Naive thymus-derived CD8-positive, alpha-beta T cell (primary cell): ENCODE measurements at regions not wholly inside any gene's neighbourhood (a gene's known extent, or its start where the extent isn't known, plus 50 kb on each side); places are given as distances from the start of the nearest gene placed in this dataset.

Experiments
- ATAC-seq, 2 donors: fragments of 150-1000 bp; cut with Tn5 transposase in 1 of 2; sonication (Bioruptor Pico), chemical (Tn5 transposase) in 1 of 2; 1 replicate in 1 of 2; 2 replicates in 1 of 2; pipeline ENCODE4 v1.10.0; 2021; ENCODE audit warnings: mild to moderate bottlenecking in 2 of 2, moderate library complexity in 2 of 2
- POLR2A ChIA-PET: fragments of 350-600 bp; sonication (Branson Sonifier 250); formaldehyde crosslinking; loops from one replicate; lab custom pipeline; 2021; ENCODE audit warnings: antibody characterized with exemption; lab: Charles Lee
- DNase-seq, 10 donors: peaks; one replicate each; pipeline versions ENCODE4 v3.0.0 to v3.0.0-alpha.2; 2020 to 2022
- H3K27ac Mint-ChIP-seq, 10 donors: one replicate each; pipeline ENCODE4 v1.8.0; 2020 to 2022; ENCODE audit warnings: mild to moderate bottlenecking in 10 of 10, mixed read lengths in 10 of 10, moderate library complexity in 4 of 10, inconsistent platforms in 1 of 10
- H3K27me3 Mint-ChIP-seq, 5 donors: one replicate each; pipeline ENCODE4 v1.8.0; 2021 to 2022; ENCODE audit warnings: mixed read lengths in 5 of 5
- H3K36me3 Mint-ChIP-seq, 3 donors: one replicate each; pipeline ENCODE4 v1.8.0; 2020 to 2022; ENCODE audit warnings: mixed read lengths in 3 of 3, mild to moderate bottlenecking in 2 of 3, inconsistent platforms in 1 of 3
- H3K4me1 Mint-ChIP-seq, 4 donors: one replicate each; pipeline ENCODE4 v1.8.0; 2021 to 2022; ENCODE audit warnings: mixed read lengths in 4 of 4
- H3K4me3 Mint-ChIP-seq, 10 donors: one replicate each; pipeline ENCODE4 v1.8.0; 2020 to 2022; ENCODE audit warnings: mild to moderate bottlenecking in 10 of 10, mixed read lengths in 10 of 10, moderate library complexity in 6 of 10, inconsistent platforms in 1 of 10
- H3K9me3 Mint-ChIP-seq, 9 donors: one replicate each; pipeline ENCODE4 v1.8.0; 2020 to 2022; ENCODE audit warnings: mixed read lengths in 9 of 9, mild to moderate bottlenecking in 3 of 9, inconsistent platforms in 1 of 9, moderate library complexity in 1 of 9

DNA sequence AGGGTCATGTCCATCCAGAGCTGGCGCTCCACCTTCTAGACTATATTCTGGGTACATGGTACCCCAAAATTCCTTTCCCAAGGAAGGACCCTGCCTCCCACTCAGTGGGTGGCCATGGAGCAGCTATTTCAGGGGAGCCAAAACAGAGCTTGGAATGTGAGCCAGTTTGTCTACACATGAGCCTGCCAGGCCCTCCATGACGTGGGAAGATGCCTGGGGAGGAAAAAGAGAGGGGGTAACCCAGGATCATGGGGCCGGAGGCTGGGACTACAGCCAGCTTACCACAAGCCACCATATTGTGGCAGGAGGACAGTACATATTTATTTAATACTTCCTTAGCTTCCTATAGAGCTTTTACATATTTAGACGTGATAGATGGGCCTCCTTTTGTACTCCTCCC lies 414.7 kb upstream of the TNP1 start:
- H3K4me3 Mint-ChIP-seq, result no peak overlapping the region
- H3K36me3 Mint-ChIP-seq, result no peaks in the 10 kb centered on the region
- ATAC-seq (no peak), DNase-seq (no peak)
- POLR2A ChIA-PET, result no interaction called here
- peaks cover 0 to 9% (median 4%) of the 10 kb centered on the region in 5 donors for H3K27me3 Mint-ChIP-seq
- no peaks in the 10 kb centered on the region for H3K4me1 Mint-ChIP-seq
- H3K9me3 Mint-ChIP-seq, result peaks cover 0 to 2% (median 0%) of the 10 kb centered on the region in 9 donors
- no peak overlapping the region for H3K27ac Mint-ChIP-seq

DNA sequence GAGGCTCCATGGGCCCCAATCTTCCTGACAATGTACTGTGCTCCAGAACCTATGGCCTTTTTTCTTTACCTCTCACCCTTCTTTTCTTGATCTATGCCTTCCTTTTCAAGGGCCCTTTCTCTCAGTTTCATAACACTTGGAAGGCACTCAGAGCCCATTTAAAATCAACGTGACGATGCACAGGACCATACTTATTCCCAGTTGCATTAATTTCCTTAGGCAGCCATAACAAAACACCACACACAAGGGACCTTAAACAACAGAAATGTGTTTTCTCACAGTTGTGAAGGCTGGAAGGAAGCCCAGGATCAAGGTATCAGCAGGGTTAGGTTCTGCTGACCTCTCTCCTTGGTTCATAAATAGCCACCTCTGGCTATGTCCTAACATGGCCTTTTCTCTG lies 414.0 kb upstream of the TNP1 start:
- ATAC-seq (no peak), DNase-seq (no peak)
- no peaks in the 10 kb centered on the region for H3K36me3 Mint-ChIP-seq
- no peak overlapping the region for H3K4me3 Mint-ChIP-seq
- peaks cover 0 to 14% (median 10%) of the 10 kb centered on the region in 5 donors for H3K27me3 Mint-ChIP-seq
- H3K27ac Mint-ChIP-seq, result no peak overlapping the region
- H3K4me1 Mint-ChIP-seq, result no peaks in the 10 kb centered on the region
- POLR2A ChIA-PET, result no interaction called here
- peaks cover 0 to 3% (median 0%) of the 10 kb centered on the region in 9 donors for H3K9me3 Mint-ChIP-seq

DNA sequence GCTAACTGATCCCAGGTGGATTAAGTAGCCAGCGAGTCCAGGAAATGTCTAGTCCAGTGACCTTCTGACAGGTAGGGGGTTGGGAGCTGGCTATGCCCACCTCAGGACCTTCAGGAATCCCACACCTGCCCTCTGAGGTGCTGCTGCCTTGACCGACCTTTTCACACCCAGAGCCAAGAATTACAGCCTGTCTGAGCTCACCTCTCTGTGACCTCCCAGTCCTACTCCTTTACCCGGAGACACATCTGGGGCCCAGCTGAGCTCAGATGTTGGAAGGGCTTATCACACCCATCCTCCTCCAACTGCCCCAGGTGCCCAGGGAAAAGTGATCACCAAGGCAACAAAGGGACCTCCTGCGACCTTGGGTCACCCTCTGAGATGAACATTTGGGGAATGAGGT lies 413.3 kb upstream of the TNP1 start:
- POLR2A ChIA-PET, result no interaction called here
- ATAC-seq (no peak), DNase-seq (no peak)
- Mint-ChIP-seq H3K36me3 (no peaks in the 10 kb centered on the region), H3K4me3 (no peak overlapping the region), H3K4me1 (no peaks in the 10 kb centered on the region), H3K27me3 (peaks cover 1 to 16% (median 13%) of the 10 kb centered on the region in 5 donors), H3K27ac (no peak overlapping the region), H3K9me3 (peaks cover 0 to 4% (median 0%) of the 10 kb centered on the region in 9 donors)

DNA sequence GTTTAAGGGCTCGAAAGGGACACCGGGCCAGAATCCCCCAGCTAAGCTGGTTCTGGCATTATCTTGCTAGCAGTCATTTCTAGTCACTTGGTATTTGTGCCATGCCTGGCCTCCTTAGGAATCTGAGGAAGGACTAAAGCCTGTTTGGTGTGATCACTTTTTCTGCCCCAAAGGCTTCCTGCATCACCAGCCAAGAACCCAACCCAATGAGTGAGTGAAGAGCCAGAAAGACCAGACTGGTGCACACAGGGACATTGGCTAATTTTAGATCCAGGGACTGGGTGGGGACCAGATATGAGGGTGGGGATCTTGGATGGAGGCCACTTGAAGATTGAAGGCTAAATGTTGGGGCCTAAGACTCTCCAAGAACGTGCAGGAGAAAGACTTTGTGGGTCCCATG lies 411.9 kb upstream of the TNP1 start:
- no peak for DNase-seq
- no peak overlapping the region for H3K27ac Mint-ChIP-seq
- H3K4me1 Mint-ChIP-seq, result no peaks in the 10 kb centered on the region
- H3K4me3 Mint-ChIP-seq, result no peak overlapping the region
- peaks cover 0 to 13% (median 4%) of the 10 kb centered on the region in 9 donors for H3K9me3 Mint-ChIP-seq
- ATAC-seq, result no peak
- POLR2A ChIA-PET, result no interaction called here
- peaks cover 4 to 16% (median 13%) of the 10 kb centered on the region in 5 donors for H3K27me3 Mint-ChIP-seq
- peaks cover 0 to 13% (median 2%) of the 10 kb centered on the region in 3 donors for H3K36me3 Mint-ChIP-seq

DNA sequence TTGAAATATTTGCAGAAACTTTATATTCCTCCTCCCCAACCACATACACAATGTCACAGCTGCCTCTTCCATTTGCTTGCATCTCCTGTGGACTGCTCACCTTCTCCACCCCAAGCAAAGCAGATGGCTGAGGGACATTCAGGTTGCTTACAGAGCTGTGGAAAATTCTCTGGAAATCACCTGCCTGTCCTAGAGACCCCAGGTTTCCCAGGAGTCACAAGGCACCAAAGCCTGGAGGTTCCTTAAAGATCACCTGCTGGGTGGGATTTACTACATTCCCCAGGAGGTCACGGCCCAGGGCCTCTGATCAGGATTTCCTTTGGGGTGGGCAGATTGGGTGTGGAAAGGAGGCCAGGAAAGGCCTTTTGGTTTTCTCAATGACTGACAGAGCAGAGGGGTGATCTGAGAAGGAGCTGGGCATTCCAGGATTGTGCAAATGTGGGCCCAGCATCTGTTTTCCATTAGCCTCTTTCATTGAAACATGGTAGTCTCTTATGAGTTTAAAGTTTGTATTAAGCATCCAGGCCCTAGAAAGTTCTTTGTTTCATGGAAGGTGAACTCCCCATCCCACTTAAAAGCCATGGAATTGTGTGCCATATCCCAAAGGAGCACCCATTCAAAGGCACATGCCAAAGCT lies 410.7 kb upstream of the TNP1 start:
- no peak overlapping the region for H3K27ac Mint-ChIP-seq
- peaks cover 4 to 16% (median 13%) of the 10 kb centered on the region in 5 donors for H3K27me3 Mint-ChIP-seq
- peaks cover 0 to 20% (median 5%) of the 10 kb centered on the region in 3 donors for H3K36me3 Mint-ChIP-seq
- ATAC-seq (no peak), DNase-seq (no peak)
- H3K4me3 Mint-ChIP-seq, result no peak overlapping the region
- POLR2A ChIA-PET, result no interaction called here
- no peaks in the 10 kb centered on the region for H3K4me1 Mint-ChIP-seq
- peaks cover 0 to 19% (median 4%) of the 10 kb centered on the region in 9 donors for H3K9me3 Mint-ChIP-seq

DNA sequence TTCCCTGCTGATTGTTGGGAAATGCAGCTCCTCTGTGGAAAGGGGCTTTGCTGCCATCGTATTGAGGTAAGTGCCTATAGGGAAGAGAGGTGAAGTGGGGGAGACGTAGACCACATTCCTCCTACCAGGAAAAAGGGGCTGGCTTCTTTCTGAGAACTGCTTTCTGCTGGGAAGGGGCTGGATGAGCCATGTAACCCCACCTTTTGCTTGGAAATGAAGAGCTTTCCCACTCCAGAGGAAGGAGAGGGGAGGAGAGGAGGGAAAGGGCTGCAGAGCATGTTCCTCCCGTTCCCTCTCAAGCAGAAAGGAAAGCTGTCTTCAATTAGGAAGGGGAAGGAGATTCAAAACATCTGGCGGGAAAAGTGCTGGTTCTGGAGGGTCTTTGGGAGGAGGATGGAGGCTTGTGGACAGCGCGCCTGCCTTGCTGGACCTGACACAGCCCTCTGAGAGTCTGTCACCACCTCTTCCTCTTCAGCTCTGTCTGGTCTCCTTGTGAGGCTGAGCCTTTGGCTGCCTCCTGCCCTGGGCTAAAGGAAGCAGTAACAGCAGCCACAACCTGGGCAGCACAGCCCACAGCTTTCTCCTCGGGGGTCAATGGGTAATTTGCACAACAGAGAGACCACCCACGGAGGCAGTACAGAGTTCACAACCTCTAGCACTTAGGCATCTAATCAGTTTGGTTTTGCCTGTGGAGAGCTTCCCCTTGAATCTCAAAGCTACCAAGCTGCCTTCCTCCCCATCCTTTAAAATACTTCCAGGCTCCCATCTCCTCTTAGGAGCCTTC lies 410.0 kb upstream of the TNP1 start:
- Mint-ChIP-seq H3K9me3 (peaks cover 0 to 19% (median 4%) of the 10 kb centered on the region in 9 donors), H3K4me1 (no peaks in the 10 kb centered on the region), H3K4me3 (no peak overlapping the region), H3K27me3 (peaks cover 5 to 16% (median 13%) of the 10 kb centered on the region in 5 donors), H3K27ac (peak overlapping the region in 1 of 10 donors; percentile 33), H3K36me3 (peaks cover 0 to 20% (median 5%) of the 10 kb centered on the region in 3 donors)
- DNase-seq (no peak), ATAC-seq (no peak)
- POLR2A ChIA-PET, result no interaction called here

DNA sequence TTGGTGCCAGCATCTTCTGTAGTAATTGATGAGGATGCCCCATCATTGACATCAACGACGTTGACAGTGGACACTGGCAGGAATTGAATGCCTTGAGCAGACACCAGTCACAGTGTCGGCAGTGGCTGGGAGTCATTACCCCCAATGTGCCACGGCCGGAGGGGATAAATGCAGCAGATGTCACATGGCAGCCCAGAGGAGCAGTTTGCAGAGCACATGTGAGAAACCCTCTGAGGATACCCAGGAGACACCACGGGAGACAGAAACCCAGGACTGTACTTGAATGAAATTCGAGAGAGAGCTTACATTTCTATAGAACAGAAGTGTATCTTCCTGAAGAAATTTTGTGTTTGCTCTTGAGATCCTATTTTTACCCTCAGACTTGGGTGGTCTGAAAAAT lies 409.1 kb upstream of the TNP1 start:
- Mint-ChIP-seq H3K27me3 (peaks cover 7 to 16% (median 13%) of the 10 kb centered on the region in 5 donors), H3K9me3 (peaks cover 0 to 19% (median 4%) of the 10 kb centered on the region in 9 donors), H3K4me3 (no peak overlapping the region), H3K4me1 (no peaks in the 10 kb centered on the region), H3K27ac (no peak overlapping the region), H3K36me3 (peaks cover 0 to 20% (median 5%) of the 10 kb centered on the region in 3 donors)
- POLR2A ChIA-PET, result no interaction called here
- no peak for DNase-seq
- no peak for ATAC-seq

DNA sequence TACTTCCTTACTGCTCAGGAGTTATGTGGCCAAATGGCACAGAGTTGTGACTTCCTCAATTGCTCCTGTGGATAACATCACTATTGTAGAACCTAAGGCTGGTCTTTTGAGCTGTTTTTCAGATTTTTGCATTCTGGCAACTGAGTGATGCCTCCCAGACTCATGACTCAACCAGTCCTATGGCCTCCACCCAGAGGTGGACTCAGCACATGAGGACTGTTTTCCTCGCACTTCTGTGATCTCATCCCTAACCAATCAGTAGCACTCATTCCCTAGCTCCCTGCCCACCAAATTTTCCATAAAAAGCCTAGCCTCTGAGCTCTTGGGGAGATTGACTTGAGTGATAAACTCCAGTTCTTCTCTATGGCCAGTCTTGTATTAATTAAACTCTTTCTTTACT lies 407.9 kb upstream of the TNP1 start:
- ATAC-seq, result no peak
- Mint-ChIP-seq H3K27ac (no peak overlapping the region), H3K36me3 (peaks cover 0 to 20% (median 5%) of the 10 kb centered on the region in 3 donors), H3K9me3 (peaks cover 0 to 19% (median 4%) of the 10 kb centered on the region in 9 donors), H3K4me1 (no peaks in the 10 kb centered on the region), H3K4me3 (no peak overlapping the region), H3K27me3 (peaks cover 7 to 16% (median 12%) of the 10 kb centered on the region in 5 donors)
- POLR2A ChIA-PET, result no interaction called here
- no peak for DNase-seq

DNA sequence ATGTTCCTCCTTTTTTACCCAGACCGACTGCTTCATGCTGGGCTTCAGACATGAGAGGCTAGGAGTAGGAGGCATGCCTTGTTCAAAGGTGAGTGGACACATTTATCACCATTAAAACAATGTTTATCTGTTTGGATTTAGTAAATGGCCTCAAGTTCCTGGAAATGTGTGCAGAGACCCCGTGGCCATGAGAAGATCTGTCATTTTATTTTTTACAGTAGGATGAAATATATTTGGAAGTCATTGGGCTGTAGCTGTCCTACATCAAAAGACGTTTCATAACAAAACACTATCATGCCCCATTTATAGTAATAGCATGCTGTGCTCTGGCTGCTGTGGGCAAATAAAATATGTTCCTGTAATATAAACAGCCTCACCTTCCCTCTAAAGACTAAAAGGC lies 403.9 kb upstream of the TNP1 start:
- H3K27ac Mint-ChIP-seq, result no peak overlapping the region
- H3K4me1 Mint-ChIP-seq, result no peaks in the 10 kb centered on the region
- H3K4me3 Mint-ChIP-seq, result no peak overlapping the region
- peaks cover 0 to 19% (median 4%) of the 10 kb centered on the region in 9 donors for H3K9me3 Mint-ChIP-seq
- no peak for ATAC-seq
- peaks cover under 1 to 14% (median 7%) of the 10 kb centered on the region in 5 donors for H3K27me3 Mint-ChIP-seq
- H3K36me3 Mint-ChIP-seq, result peaks cover 0 to 20% (median 5%) of the 10 kb centered on the region in 3 donors
- POLR2A ChIA-PET, result no interaction called here
- DNase-seq, result no peak

DNA sequence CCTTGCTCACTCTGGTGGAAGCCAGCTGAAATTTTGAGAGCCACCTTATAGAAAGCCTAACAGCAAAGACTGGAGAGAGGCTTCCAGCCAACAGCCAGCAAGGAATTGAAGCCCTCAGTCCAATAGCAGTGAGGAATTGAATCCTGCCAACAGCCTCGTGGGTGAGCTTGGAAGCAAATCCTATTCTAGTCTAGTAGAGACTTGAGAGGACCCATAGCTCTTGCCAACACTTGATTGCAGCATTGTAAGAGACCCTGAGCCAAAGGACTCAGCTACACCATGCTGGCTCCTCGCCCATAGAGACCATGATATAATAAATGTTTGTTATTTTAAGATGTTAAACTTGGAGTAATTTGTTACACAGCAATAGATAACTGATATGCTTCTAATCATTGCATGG lies 403.0 kb upstream of the TNP1 start:
- POLR2A ChIA-PET, result no interaction called here

DNA sequence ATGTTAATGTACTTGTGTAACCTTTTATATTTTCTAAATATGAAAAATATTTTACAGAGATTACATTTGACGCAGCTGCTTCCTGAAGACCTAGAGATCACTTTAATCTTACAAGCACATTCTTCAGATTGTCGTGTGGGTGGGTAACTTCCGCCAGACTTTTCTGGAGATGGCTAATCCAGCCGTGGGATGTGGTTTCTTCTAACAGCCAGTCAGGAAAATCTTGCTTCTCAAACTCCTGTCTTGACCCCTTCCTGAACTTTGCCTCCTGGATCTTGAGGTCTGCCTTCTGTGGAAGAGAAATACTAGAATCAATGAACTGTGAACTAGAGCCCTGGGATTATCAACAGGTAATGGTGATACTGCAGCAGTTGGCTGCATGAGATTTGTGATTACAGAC lies 401.6 kb upstream of the TNP1 start:
- ATAC-seq, result no peak
- H3K36me3 Mint-ChIP-seq, result peaks cover 0 to 8% (median 2%) of the 10 kb centered on the region in 3 donors
- H3K4me3 Mint-ChIP-seq, result no peak overlapping the region
- POLR2A ChIA-PET, result no interaction called here
- H3K4me1 Mint-ChIP-seq, result no peaks in the 10 kb centered on the region
- H3K27me3 Mint-ChIP-seq, result peaks cover 0 to 14% (median 2%) of the 10 kb centered on the region in 5 donors
- H3K27ac Mint-ChIP-seq, result peak overlapping the region in 1 of 10 donors; percentile 27
- DNase-seq, result no peak
- H3K9me3 Mint-ChIP-seq, result peaks cover 0 to 8% (median 0%) of the 10 kb centered on the region in 9 donors

More for the DNA sequence above, 403.0 kb upstream of the TNP1 start:
- H3K27me3 Mint-ChIP-seq, result peaks cover 0 to 14% (median 4%) of the 10 kb centered on the region in 5 donors
- ATAC-seq (no peak), DNase-seq (no peak)
- peaks cover 0 to 18% (median 5%) of the 10 kb centered on the region in 3 donors for H3K36me3 Mint-ChIP-seq
- peaks cover 0 to 18% (median 4%) of the 10 kb centered on the region in 9 donors for H3K9me3 Mint-ChIP-seq
- no peak overlapping the region for H3K4me3 Mint-ChIP-seq
- no peaks in the 10 kb centered on the region for H3K4me1 Mint-ChIP-seq
- no peak overlapping the region for H3K27ac Mint-ChIP-seq

DNA sequence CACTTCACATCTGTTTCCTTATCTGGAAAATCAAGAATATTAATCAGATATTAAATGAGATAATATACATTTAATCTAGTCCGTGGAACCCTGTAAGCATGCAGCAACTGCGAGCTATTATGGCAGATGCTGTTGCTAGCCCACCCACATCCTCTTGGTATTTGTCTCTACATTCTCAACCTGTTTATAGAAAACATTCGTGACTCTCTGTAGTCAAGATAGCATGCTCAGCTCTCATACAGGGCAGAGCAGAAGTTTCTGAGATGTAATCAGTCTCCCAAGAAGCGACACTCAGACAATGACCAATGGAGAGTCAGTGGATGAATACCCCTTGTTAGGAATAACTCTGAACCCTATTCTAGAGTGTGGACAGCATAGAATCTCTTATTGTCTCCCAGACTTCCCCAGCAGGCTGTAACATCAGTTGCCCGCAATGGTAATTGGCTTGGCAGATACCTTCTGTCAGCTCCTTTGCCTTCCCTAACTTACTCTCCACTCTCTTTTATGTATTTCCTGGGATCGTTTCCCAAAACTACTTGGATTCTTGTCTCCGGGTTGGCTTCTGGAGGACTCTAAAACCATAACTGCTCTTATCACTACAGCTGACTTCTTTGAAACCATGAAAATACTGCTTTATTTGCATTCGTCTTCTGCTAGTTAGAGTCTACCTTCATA lies 400.7 kb upstream of the TNP1 start:
- no peak for DNase-seq
- POLR2A ChIA-PET, result no interaction called here
- Mint-ChIP-seq H3K9me3 (peaks cover 0 to 2% (median 0%) of the 10 kb centered on the region in 9 donors), H3K27ac (no peak overlapping the region), H3K27me3 (peaks cover 0 to 8% (median 2%) of the 10 kb centered on the region in 5 donors), H3K4me1 (no peaks in the 10 kb centered on the region), H3K36me3 (no peaks in the 10 kb centered on the region), H3K4me3 (no peak overlapping the region)
- no peak for ATAC-seq

DNA sequence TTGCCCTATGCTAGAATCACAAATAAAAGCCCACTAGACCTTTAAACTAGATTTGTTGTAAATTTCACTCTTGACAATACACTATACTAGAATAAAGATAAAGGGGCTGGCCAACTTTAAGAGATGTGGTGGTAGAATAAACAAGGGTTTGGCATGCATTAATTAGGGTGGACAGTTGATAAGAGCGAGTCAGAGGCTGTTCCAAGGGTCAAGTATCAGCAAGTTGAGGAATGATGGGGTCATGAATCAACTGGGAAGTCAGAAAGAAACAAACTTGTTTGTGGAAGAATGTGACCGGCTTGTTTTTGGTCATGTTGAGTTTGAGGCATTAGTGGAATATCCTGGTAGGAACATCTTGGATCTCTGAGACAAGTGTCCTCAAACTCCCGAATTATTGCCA lies 398.3 kb upstream of the TNP1 start:
- Mint-ChIP-seq H3K27ac (no peak overlapping the region), H3K4me1 (no peaks in the 10 kb centered on the region), H3K4me3 (no peak overlapping the region), H3K9me3 (peaks cover 0 to 2% (median 0%) of the 10 kb centered on the region in 9 donors), H3K27me3 (peaks cover 0 to 17% (median 5%) of the 10 kb centered on the region in 5 donors), H3K36me3 (no peaks in the 10 kb centered on the region)
- POLR2A ChIA-PET, result no interaction called here
- DNase-seq (no peak), ATAC-seq (no peak)
